Spinal cord (tissue), 9 donors: ENCODE measurements at regions not wholly inside any gene's neighbourhood (a gene's known extent, or its start where the extent isn't known, plus 50 kb on each side); places are given as distances from the start of the nearest gene placed in this dataset.
"Not testable (repeated sequence)": the region's sequence is repeated elsewhere in the genome, so short reads cannot be mapped to it uniquely, and the experiment has no call there.

ENCODE experiments used
- DNase-seq, 6 donors: peaks; one replicate each; pipeline versions ENCODE4 v3.0.0 to v3.0.0-alpha.2; 2013 to 2015; ENCODE audit warnings: low spot score in 6 of 6, low read depth in 4 of 6
- H3K27ac ChIP-seq: one replicate; pipeline ENCODE4 v1.5.1; 2013; ENCODE audit warnings: low read depth, low read length, control low read depth
- H3K27me3 ChIP-seq: one replicate; pipeline ENCODE4 v1.6.1; 2013; ENCODE audit warnings: low read length; ENCODE audit not compliant: control insufficient read depth, insufficient read depth
- H3K36me3 ChIP-seq: one replicate; pipeline ENCODE4 v1.6.1; 2013; ENCODE audit warnings: low read length; ENCODE audit not compliant: control insufficient read depth, insufficient read depth
- H3K4me1 ChIP-seq: one replicate; pipeline ENCODE4 v1.6.1; 2013; ENCODE audit warnings: low read length; ENCODE audit not compliant: control insufficient read depth, insufficient read depth
- H3K4me3 ChIP-seq: one replicate; pipeline ENCODE4 v1.5.1; 2013; ENCODE audit warnings: low read depth, low read length, control low read depth
- H3K9me3 ChIP-seq: one replicate; pipeline ENCODE4 v1.6.1; 2013; ENCODE audit warnings: low read length; ENCODE audit not compliant: control insufficient read depth, insufficient read depth
- WGBS: methylation state at CpG from one replicate; pipeline ENCODE4 v1.1.5; 2013; ENCODE audit warnings: missing lambda C conversion rate; ENCODE audit not compliant: insufficient coverage; 5-methylcytosine and 5-hydroxymethylcytosine counted together
- donor health status: healthy.

- no peak overlapping the region for H3K27ac ChIP-seq
- no peaks in the 10 kb centered on the region for H3K4me1 ChIP-seq
- no peak overlapping the region for H3K4me3 ChIP-seq
- no CpG with 5 or more reads among the region's 3 CpGs for WGBS
- no peaks in the 10 kb centered on the region for H3K36me3 ChIP-seq
- no peak for DNase-seq
- no peaks in the 10 kb centered on the region for H3K27me3 ChIP-seq
- no peaks in the 10 kb centered on the region for H3K9me3 ChIP-seq
Measured at GRCh38 chrY:12465706-12466105, 235.3 kb upstream of the USP9Y start.

- Histone ChIP-seq H3K36me3 (no peaks in the 10 kb centered on the region), H3K27ac (no peak overlapping the region), H3K4me3 (no peak overlapping the region), H3K27me3 (no peaks in the 10 kb centered on the region), H3K9me3 (no peaks in the 10 kb centered on the region), H3K4me1 (no peaks in the 10 kb centered on the region)
- no CpG with 5 or more reads among the region's 1 CpG for WGBS
- no peak for DNase-seq
Measured at GRCh38 chrY:12469081-12469480, 231.9 kb upstream of the USP9Y start.

- H3K27ac ChIP-seq, result no peak overlapping the region
- H3K27me3 ChIP-seq, result no peaks in the 10 kb centered on the region
- H3K9me3 ChIP-seq, result no peaks in the 10 kb centered on the region
- H3K36me3 ChIP-seq, result no peaks in the 10 kb centered on the region
- no peak for DNase-seq
- no peaks in the 10 kb centered on the region for H3K4me1 ChIP-seq
- no peak overlapping the region for H3K4me3 ChIP-seq
Measured at GRCh38 chrY:12474472-12474871, 226.6 kb upstream of the USP9Y start.

- WGBS, result no CpG with 5 or more reads among the region's 8 CpGs
- Histone ChIP-seq H3K27ac (no peak overlapping the region), H3K9me3 (no peaks in the 10 kb centered on the region), H3K36me3 (no peaks in the 10 kb centered on the region), H3K4me1 (no peaks in the 10 kb centered on the region), H3K27me3 (no peaks in the 10 kb centered on the region), H3K4me3 (no peak overlapping the region)
- no peak for DNase-seq
Measured at GRCh38 chrY:12479382-12479781, 221.6 kb upstream of the USP9Y start.

GRCh38 chrY:12483394-12483793 is 217.6 kb upstream of the USP9Y start:
- no CpG with 5 or more reads among the region's 3 CpGs for WGBS
- Histone ChIP-seq H3K36me3 (no peaks in the 10 kb centered on the region), H3K4me1 (no peaks in the 10 kb centered on the region), H3K27ac (no peak overlapping the region), H3K4me3 (no peak overlapping the region), H3K9me3 (no peaks in the 10 kb centered on the region), H3K27me3 (no peaks in the 10 kb centered on the region)
- DNase-seq, result no peak

- Histone ChIP-seq H3K4me3 (no peak overlapping the region), H3K27ac (no peak overlapping the region), H3K27me3 (no peaks in the 10 kb centered on the region), H3K9me3 (no peaks in the 10 kb centered on the region), H3K4me1 (no peaks in the 10 kb centered on the region), H3K36me3 (no peaks in the 10 kb centered on the region)
- WGBS, result no CpG with 5 or more reads among the region's 13 CpGs
- DNase-seq, result no peak
Measured at GRCh38 chrY:12490558-12491209, 210.3 kb upstream of the USP9Y start.

GRCh38 chrY:12492218-12492617 is 208.8 kb upstream of the USP9Y start:
- WGBS, result no CpG with 5 or more reads among the region's 1 CpG
- Histone ChIP-seq H3K36me3 (no peaks in the 10 kb centered on the region), H3K4me3 (no peak overlapping the region), H3K27me3 (no peaks in the 10 kb centered on the region), H3K27ac (no peak overlapping the region), H3K4me1 (no peaks in the 10 kb centered on the region), H3K9me3 (no peaks in the 10 kb centered on the region)
- DNase-seq, result no peak

- no peak for DNase-seq
- Histone ChIP-seq H3K4me1 (no peaks in the 10 kb centered on the region), H3K4me3 (no peak overlapping the region), H3K36me3 (no peaks in the 10 kb centered on the region), H3K9me3 (no peaks in the 10 kb centered on the region), H3K27ac (no peak overlapping the region), H3K27me3 (no peaks in the 10 kb centered on the region)
- WGBS, result no CpG with 5 or more reads among the region's 2 CpGs
Measured at GRCh38 chrY:12496007-12496406, 205.0 kb upstream of the USP9Y start.

- WGBS, result no CpG with 5 or more reads among the region's 3 CpGs
- Histone ChIP-seq H3K36me3 (no peaks in the 10 kb centered on the region), H3K27me3 (no peaks in the 10 kb centered on the region), H3K4me3 (no peak overlapping the region), H3K9me3 (no peaks in the 10 kb centered on the region), H3K27ac (no peak overlapping the region), H3K4me1 (no peaks in the 10 kb centered on the region)
- no peak for DNase-seq
Measured at GRCh38 chrY:12500096-12500495, 200.9 kb upstream of the USP9Y start.

- no CpG with 5 or more reads among the region's 4 CpGs for WGBS
- not testable (repeated sequence) for H3K36me3 ChIP-seq, H3K4me3 ChIP-seq, H3K27ac ChIP-seq, H3K9me3 ChIP-seq, DNase-seq, H3K4me1 ChIP-seq, H3K27me3 ChIP-seq
Measured at GRCh38 chrY:12504028-12504427, 197.0 kb upstream of the USP9Y start.
